Glutamatergic neuron (in vitro differentiated cells): ENCODE measurements at regions not wholly inside any gene's neighbourhood (a gene's known extent, or its start where the extent isn't known, plus 50 kb on each side); places are given as distances from the start of the nearest gene placed in this dataset.

Experiments
- DNase-seq: peaks from one replicate; pipeline ENCODE4 v3.0.0; 2022
- H3K27ac Mint-ChIP-seq: one replicate; pipeline ENCODE4 v1.8.0; 2020; ENCODE audit warnings: mild to moderate bottlenecking, mixed read lengths, inconsistent platforms; ENCODE audit not compliant: unreplicated experiment
- H3K27me3 Mint-ChIP-seq: one replicate; pipeline ENCODE4 v1.8.0; 2020; ENCODE audit warnings: mild to moderate bottlenecking, moderate library complexity, mixed read lengths, inconsistent platforms; ENCODE audit not compliant: unreplicated experiment
- H3K36me3 Mint-ChIP-seq: one replicate; pipeline ENCODE4 v1.8.0; 2020; ENCODE audit warnings: mild to moderate bottlenecking, mixed read lengths, inconsistent platforms; ENCODE audit not compliant: unreplicated experiment
- H3K4me1 Mint-ChIP-seq: one replicate; pipeline ENCODE4 v1.8.0; 2020; ENCODE audit warnings: mild to moderate bottlenecking, low read depth, mixed read lengths, inconsistent platforms; ENCODE audit not compliant: unreplicated experiment
- H3K4me3 Mint-ChIP-seq: one replicate; pipeline ENCODE4 v1.8.0; 2020; ENCODE audit warnings: mild to moderate bottlenecking, mixed read lengths, inconsistent platforms; ENCODE audit not compliant: unreplicated experiment
- H3K9me3 Mint-ChIP-seq: one replicate; pipeline ENCODE4 v1.8.0; 2020; ENCODE audit warnings: mild to moderate bottlenecking, moderate library complexity, mixed read lengths, inconsistent platforms; ENCODE audit not compliant: unreplicated experiment
- TF ChIP-seq, protein P1 (sequence below): fragments of 200-600 bp; sonication (generic); IDR thresholded peaks from one replicate; pipeline ENCODE4 v1.5.0; 2021; ENCODE audit not compliant: partially characterized antibody, unreplicated experiment

DNA sequence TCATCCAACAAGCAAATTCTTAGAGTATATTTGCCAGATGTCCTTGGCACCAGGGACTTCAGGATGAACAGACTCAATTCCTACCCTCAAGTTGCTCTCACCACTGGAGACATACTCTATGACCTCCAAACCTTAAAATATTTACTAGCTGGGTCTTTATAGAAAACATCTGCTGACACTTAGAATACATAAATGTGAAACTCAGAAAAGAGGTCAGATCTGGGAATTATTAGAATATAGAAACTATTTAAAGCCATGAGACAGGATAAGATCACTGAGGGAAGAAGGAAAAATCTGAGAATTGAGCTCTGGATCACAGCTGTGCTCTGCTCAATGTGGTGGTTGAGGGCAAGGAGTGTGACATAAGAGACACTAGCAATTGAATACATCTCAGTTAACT, 695.4 kb upstream of the UBE2E2 start:
- H3K4me1 Mint-ChIP-seq = no peaks in the 10 kb centered on the region
- no peaks in the 10 kb centered on the region for H3K27me3 Mint-ChIP-seq
- DNase-seq = no peak
- H3K27ac Mint-ChIP-seq = no peak overlapping the region
- no peaks in the 10 kb centered on the region for H3K9me3 Mint-ChIP-seq
- TF ChIP-seq, protein P1, sequence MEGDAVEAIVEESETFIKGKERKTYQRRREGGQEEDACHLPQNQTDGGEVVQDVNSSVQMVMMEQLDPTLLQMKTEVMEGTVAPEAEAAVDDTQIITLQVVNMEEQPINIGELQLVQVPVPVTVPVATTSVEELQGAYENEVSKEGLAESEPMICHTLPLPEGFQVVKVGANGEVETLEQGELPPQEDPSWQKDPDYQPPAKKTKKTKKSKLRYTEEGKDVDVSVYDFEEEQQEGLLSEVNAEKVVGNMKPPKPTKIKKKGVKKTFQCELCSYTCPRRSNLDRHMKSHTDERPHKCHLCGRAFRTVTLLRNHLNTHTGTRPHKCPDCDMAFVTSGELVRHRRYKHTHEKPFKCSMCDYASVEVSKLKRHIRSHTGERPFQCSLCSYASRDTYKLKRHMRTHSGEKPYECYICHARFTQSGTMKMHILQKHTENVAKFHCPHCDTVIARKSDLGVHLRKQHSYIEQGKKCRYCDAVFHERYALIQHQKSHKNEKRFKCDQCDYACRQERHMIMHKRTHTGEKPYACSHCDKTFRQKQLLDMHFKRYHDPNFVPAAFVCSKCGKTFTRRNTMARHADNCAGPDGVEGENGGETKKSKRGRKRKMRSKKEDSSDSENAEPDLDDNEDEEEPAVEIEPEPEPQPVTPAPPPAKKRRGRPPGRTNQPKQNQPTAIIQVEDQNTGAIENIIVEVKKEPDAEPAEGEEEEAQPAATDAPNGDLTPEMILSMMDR = no peak
- H3K36me3 Mint-ChIP-seq = no peaks in the 10 kb centered on the region
- no peak overlapping the region for H3K4me3 Mint-ChIP-seq

DNA sequence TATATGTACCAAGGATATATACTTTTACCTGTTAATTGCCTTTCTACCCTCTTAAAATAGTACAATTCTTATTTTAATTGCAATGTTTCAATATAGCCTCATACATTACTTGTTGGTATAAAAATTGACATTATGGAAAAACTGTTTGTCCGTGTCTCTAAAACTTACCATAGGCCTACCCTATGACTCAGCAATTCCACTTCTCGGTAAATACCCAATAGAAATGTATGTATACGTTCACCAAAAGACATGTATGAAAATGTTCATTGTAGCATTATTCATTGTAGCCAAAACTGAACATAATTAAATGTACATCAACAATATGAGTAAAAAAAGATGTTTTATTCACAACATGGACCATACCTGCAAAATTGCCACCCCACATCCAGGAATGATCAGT, 679.2 kb upstream of the UBE2E2 start:
- TF ChIP-seq, protein P1 = no peak
- H3K36me3 Mint-ChIP-seq = no peaks in the 10 kb centered on the region
- H3K9me3 Mint-ChIP-seq = no peaks in the 10 kb centered on the region
- no peaks in the 10 kb centered on the region for H3K4me1 Mint-ChIP-seq
- no peak overlapping the region for H3K4me3 Mint-ChIP-seq
- H3K27ac Mint-ChIP-seq = no peak overlapping the region
- no peak for DNase-seq
- H3K27me3 Mint-ChIP-seq = no peaks in the 10 kb centered on the region

DNA sequence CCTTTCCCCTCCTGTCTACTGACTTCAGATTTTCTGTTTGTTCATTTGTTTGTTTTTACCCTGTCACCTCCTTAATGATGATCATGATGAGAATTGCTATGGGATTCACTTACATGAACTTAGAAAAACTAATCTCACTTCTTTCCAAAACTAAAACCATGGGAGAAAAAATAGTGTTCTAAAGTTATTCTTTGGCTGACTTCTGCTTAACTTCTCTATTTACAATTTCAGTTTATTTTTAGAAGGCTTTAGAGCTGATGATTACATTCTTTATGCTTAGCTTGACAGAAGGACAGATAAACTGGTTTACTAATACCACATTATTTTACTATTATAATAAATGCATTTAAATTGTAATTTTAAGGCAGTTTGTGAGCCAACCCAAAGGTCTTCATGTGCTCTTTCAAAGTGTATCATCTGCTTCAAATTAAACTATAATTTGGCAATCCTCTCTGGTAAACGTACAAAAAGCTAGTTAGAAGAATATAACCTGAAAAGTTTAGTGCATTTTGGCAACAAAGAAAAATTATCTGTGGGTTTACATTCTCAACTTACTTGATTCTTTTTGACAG, 676.8 kb upstream of the UBE2E2 start:
- DNase-seq = no peak
- Mint-ChIP-seq H3K27me3 (no peaks in the 10 kb centered on the region), H3K9me3 (no peaks in the 10 kb centered on the region), H3K4me1 (no peaks in the 10 kb centered on the region), H3K4me3 (no peak overlapping the region), H3K36me3 (no peaks in the 10 kb centered on the region), H3K27ac (no peak overlapping the region)
- TF ChIP-seq, protein P1 = no peak

DNA sequence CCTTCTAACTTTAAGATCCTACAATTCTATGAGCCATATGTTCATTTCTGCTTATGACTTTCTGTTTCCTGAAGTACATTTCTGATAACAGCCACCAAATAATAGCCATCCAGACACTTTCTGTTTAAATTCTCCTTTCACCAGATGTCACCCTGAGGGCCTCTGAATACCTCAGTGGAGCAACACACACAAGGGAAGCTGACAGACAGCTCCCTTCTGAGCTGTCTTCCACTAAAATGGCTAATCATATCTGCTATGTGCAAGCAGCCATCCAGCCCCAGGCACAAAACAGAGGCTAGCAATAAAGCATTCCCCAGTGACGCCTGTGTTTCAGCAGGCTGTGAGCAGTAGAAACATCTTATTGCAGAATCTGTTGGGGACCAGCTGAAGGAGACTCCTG, 666.6 kb upstream of the UBE2E2 start:
- Mint-ChIP-seq H3K4me1 (peaks cover 8% of the 10 kb centered on the region), H3K36me3 (no peaks in the 10 kb centered on the region), H3K9me3 (no peaks in the 10 kb centered on the region), H3K4me3 (no peak overlapping the region), H3K27me3 (peaks cover 3% of the 10 kb centered on the region), H3K27ac (peak overlapping the region; percentile 85)
- peak; percentile 62 for DNase-seq
- TF ChIP-seq, protein P1 = no peak

DNA sequence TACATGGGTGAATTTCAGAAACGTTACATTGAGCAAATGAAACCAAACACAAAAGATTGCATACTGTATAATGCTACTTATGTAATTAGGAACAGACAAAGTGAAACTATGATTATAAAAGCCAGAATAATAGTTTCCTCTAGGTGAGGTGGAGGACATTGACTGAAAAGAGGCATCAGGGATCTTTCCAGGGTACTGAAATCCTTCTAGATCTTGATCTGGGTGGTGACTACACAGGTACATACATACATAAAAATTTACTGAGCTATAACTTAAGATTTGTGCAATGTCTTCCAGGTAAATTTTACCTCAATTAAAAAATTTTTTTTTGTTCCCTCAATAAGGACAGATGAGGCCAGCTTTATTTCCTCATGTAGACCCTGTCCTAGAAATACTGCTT, 665.6 kb upstream of the UBE2E2 start:
- Mint-ChIP-seq H3K27me3 (peaks cover 3% of the 10 kb centered on the region), H3K4me3 (no peak overlapping the region), H3K36me3 (no peaks in the 10 kb centered on the region), H3K9me3 (no peaks in the 10 kb centered on the region), H3K27ac (no peak overlapping the region), H3K4me1 (peaks cover 8% of the 10 kb centered on the region)
- DNase-seq = no peak
- TF ChIP-seq, protein P1 = no peak
